ENCODE measurements at regions not wholly inside any gene's neighbourhood (a gene's known extent, or its start where the extent isn't known, plus 50 kb on each side); places are given as distances from the start of the nearest gene placed in this dataset.
"Not testable (repeated sequence)": the region's sequence is repeated elsewhere in the genome, so short reads cannot be mapped to it uniquely, and the experiment has no call there.

- DNase-seq, result no peak
Observed at GRCh38 chr6:4346659-4347333, 211.4 kb upstream of the ECI2 start.

GRCh38 chr6:4345543-4345942 is 210.2 kb upstream of the ECI2 start:
- DNase-seq, result no peak

GRCh38 chr6:4344317-4344899 is 209.0 kb upstream of the ECI2 start:
- no peak for DNase-seq

GRCh38 chr6:4342407-4343137 is 207.2 kb upstream of the ECI2 start:
- no peak for DNase-seq

- no peak for DNase-seq
Observed at GRCh38 chr6:4341078-4341797, 205.9 kb upstream of the ECI2 start.

GRCh38 chr6:4340544-4340943 is 205.2 kb upstream of the ECI2 start:
- no peak for DNase-seq

GRCh38 chr6:4338884-4339283 is 203.5 kb upstream of the ECI2 start:
- no peak for DNase-seq

- no peak for DNase-seq
Observed at GRCh38 chr6:4336778-4337442, 201.5 kb upstream of the ECI2 start.

- no peak for DNase-seq
Observed at GRCh38 chr6:4336084-4336483, 200.7 kb upstream of the ECI2 start.

GRCh38 chr6:4334158-4334740 is 198.9 kb upstream of the ECI2 start:
- DNase-seq, result not testable (repeated sequence)

- DNase-seq, result no peak
Observed at GRCh38 chr6:4327841-4328240, 192.5 kb upstream of the ECI2 start.

GRCh38 chr6:4324746-4325145 is 189.4 kb upstream of the ECI2 start:
- DNase-seq, result no peak

GRCh38 chr6:4323322-4323721 is 187.9 kb upstream of the ECI2 start:
- no peak for DNase-seq

- no peak for DNase-seq
Observed at GRCh38 chr6:4322846-4323309, 187.5 kb upstream of the ECI2 start.

GRCh38 chr6:4322134-4322845 is 186.9 kb upstream of the ECI2 start:
- no peak for DNase-seq

GRCh38 chr6:4320860-4321259 is 185.5 kb upstream of the ECI2 start:
- peak; percentile 75 for DNase-seq

- DNase-seq, result no peak
Observed at GRCh38 chr6:4319981-4320683, 184.8 kb upstream of the ECI2 start.

GRCh38 chr6:4318321-4318720 is 182.9 kb upstream of the ECI2 start:
- DNase-seq, result no peak

- DNase-seq, result no peak
Observed at GRCh38 chr6:4316867-4317400, 181.6 kb upstream of the ECI2 start.

- DNase-seq, result no peak
Observed at GRCh38 chr6:4314201-4314707, 178.9 kb upstream of the ECI2 start.
